CD4-positive, alpha-beta T cell (primary cell): ENCODE measurements at regions not wholly inside any gene's neighbourhood (a gene's known extent, or its start where the extent isn't known, plus 50 kb on each side); places are given as distances from the start of the nearest gene placed in this dataset.

Experiments used
- ATAC-seq: fragments of 200-7000 bp; cut with Tn5 transposase; one replicate; pipeline ENCODE4 v1.10.0; 2022; ENCODE audit warnings: mild to moderate bottlenecking; ENCODE audit not compliant: poor library complexity
- CTCF ChIA-PET: fragments of 350-600 bp; sonication (Branson Sonifier 250); formaldehyde crosslinking; loops from one replicate; lab custom pipeline; 2021; ENCODE audit warnings: antibody characterized with exemption, inconsistent platforms; lab: Charles Lee
- POLR2A ChIA-PET: fragments of 350-600 bp; sonication (Branson Sonifier 250); formaldehyde crosslinking; loops from one replicate; lab custom pipeline; 2021; ENCODE audit warnings: antibody characterized with exemption, inconsistent platforms; lab: Charles Lee
- DNase-seq, 14 experiments: peaks; one replicate each; pipeline ENCODE4 v3.0.0-alpha.2; 2013 to 2020; ENCODE audit warnings: mixed read lengths in 2 of 14
- H3K27ac ChIP-seq, 2 donors: one replicate each; pipeline versions ENCODE4 v1.5.1 to v1.7.0; 2013; ENCODE audit warnings: low read length in 2 of 2, low read depth in 1 of 2, mild to moderate bottlenecking in 1 of 2
- H3K27me3 ChIP-seq, 2 experiments: 1 replicate in 1 of 2; 2 replicates in 1 of 2; pipeline versions ENCODE4 v1.6.1 to v1.7.0; 2013; ENCODE audit warnings: low read length in 2 of 2, control low read depth in 1 of 2, mild to moderate bottlenecking in 1 of 2, moderate library complexity in 1 of 2; ENCODE audit not compliant: insufficient read depth in 2 of 2, control insufficient read depth in 1 of 2
- H3K36me3 ChIP-seq: one replicate; pipeline ENCODE4 v1.6.1; 2013; ENCODE audit warnings: low read length, control low read depth; ENCODE audit not compliant: insufficient read depth
- H3K4me1 ChIP-seq: one replicate; pipeline ENCODE4 v1.6.1; 2013; ENCODE audit warnings: low read length, control low read depth; ENCODE audit not compliant: insufficient read depth
- H3K4me3 ChIP-seq: one replicate; pipeline ENCODE4 v1.5.1; 2013; ENCODE audit warnings: mild to moderate bottlenecking, low read length, moderate library complexity
- H3K9me3 ChIP-seq, 2 experiments: 1 replicate in 1 of 2; 2 replicates in 1 of 2; pipeline versions ENCODE4 v1.6.1 to v1.7.0; 2013; ENCODE audit warnings: low read length in 2 of 2, mild to moderate bottlenecking in 2 of 2, control low read depth in 1 of 2, moderate library complexity in 1 of 2; ENCODE audit not compliant: control insufficient read depth in 1 of 2, insufficient read depth in 1 of 2
- H3K27ac Mint-ChIP-seq: one replicate; pipeline ENCODE4 v1.8.0; 2020; ENCODE audit warnings: mixed read lengths
- H3K27me3 Mint-ChIP-seq: one replicate; pipeline ENCODE4 v1.8.0; 2021; ENCODE audit warnings: mixed read lengths
- H3K36me3 Mint-ChIP-seq: one replicate; pipeline ENCODE4 v1.8.0; 2021; ENCODE audit warnings: low read depth, mixed read lengths
- H3K4me1 Mint-ChIP-seq: one replicate; pipeline ENCODE4 v1.8.0; 2021; ENCODE audit warnings: low read depth, mixed read lengths
- H3K4me3 Mint-ChIP-seq: one replicate; pipeline ENCODE4 v1.8.0; 2020; ENCODE audit warnings: mild to moderate bottlenecking, mixed read lengths
- H3K9me3 Mint-ChIP-seq: one replicate; pipeline ENCODE4 v1.8.0; 2020; ENCODE audit warnings: mixed read lengths
- CTCF ChIP-seq: fragments of 200-600 bp; IDR thresholded peaks from one replicate; pipeline ENCODE4 v1.8.0; 2022; ENCODE audit warnings: antibody characterized with exemption, mild to moderate bottlenecking
- intact Hi-C, 2 experiments: fragments of 100-400 bp; cut with DNase I in 1 of 2; cut with micrococcal nuclease in 1 of 2; formaldehyde crosslinking; loops; one replicate each; pipeline versions ENCODE4 v1.15.1 to v1.9.0; 2023 to 2025; cut with DNase I, micrococcal nuclease

DNA sequence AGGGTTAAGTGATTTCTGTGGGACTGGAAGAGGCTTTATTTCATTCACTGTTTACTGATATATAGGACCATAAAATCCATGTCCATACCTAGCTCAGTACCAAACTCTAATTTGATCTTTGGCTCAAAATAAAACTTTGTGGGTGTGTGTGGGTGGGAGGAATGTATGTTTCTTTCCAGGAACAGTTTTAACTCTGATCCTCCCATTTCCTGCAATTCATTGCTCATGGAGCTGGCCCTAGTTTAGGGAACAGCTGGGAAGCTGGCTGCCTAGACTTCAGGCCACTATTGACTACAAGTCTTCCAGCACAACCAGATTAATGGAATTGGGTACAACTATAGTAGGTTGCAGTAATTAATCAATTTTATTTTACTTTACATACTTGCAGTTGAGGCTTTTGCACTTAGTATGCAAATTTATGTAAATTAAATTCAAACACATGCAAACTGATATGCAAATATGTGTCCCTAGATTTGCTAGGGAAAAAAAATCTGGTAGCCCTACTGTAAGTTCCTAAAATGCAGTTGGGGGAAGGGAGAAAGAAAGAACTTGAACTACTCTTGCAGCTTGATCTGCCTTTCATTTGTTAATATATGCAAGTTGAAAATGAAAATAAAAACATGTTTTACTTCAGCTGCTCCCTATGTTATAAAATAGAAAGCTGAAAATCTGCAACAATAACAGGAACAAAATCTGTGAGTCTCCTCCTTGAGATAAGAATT lies 1070.3 kb upstream of the CELF4 start:
- no peak for ATAC-seq
- Histone ChIP-seq H3K27me3 (no peaks in the 10 kb centered on the region), H3K9me3 (no peaks in the 10 kb centered on the region), H3K4me1 (no peaks in the 10 kb centered on the region), H3K36me3 (no peaks in the 10 kb centered on the region), H3K4me3 (no peak overlapping the region), H3K27ac (no peak overlapping the region)
- Mint-ChIP-seq H3K27ac (no peak overlapping the region), H3K4me3 (no peak overlapping the region), H3K27me3 (no peaks in the 10 kb centered on the region), H3K36me3 (no peaks in the 10 kb centered on the region), H3K9me3 (peaks cover 17% of the 10 kb centered on the region), H3K4me1 (no peaks in the 10 kb centered on the region)
- intact Hi-C loops = no loop called here
- no peak for DNase-seq
- POLR2A ChIA-PET = no interaction called here
- CTCF ChIA-PET = no interaction called here
- no peak for TF ChIP-seq CTCF

GRCh38 chr18:38634117-38634516 lies 1068.5 kb upstream of the CELF4 start:
- Histone ChIP-seq H3K27me3 (no peaks in the 10 kb centered on the region), H3K4me3 (no peak overlapping the region), H3K9me3 (no peaks in the 10 kb centered on the region), H3K36me3 (no peaks in the 10 kb centered on the region), H3K4me1 (no peaks in the 10 kb centered on the region), H3K27ac (no peak overlapping the region)
- no peak for ATAC-seq
- Mint-ChIP-seq H3K4me3 (no peak overlapping the region), H3K27ac (no peak overlapping the region), H3K36me3 (no peaks in the 10 kb centered on the region), H3K27me3 (no peaks in the 10 kb centered on the region), H3K9me3 (peaks cover 14% of the 10 kb centered on the region), H3K4me1 (no peaks in the 10 kb centered on the region)
- no peak for DNase-seq
- CTCF ChIA-PET = no interaction called here
- intact Hi-C loops = no loop called here
- POLR2A ChIA-PET = no interaction called here
- TF ChIP-seq CTCF = no peak

- Histone ChIP-seq H3K4me1 (no peaks in the 10 kb centered on the region), H3K4me3 (no peak overlapping the region), H3K9me3 (no peaks in the 10 kb centered on the region), H3K36me3 (no peaks in the 10 kb centered on the region), H3K27me3 (no peaks in the 10 kb centered on the region), H3K27ac (no peak overlapping the region)
- Mint-ChIP-seq H3K4me3 (no peak overlapping the region), H3K27me3 (no peaks in the 10 kb centered on the region), H3K27ac (no peak overlapping the region), H3K9me3 (peaks cover 6% of the 10 kb centered on the region), H3K4me1 (no peaks in the 10 kb centered on the region), H3K36me3 (no peaks in the 10 kb centered on the region)
- TF ChIP-seq CTCF = no peak
- no peak for DNase-seq
- ChIA-PET CTCF (no interaction called here), POLR2A (no interaction called here)
- ATAC-seq = no peak
- intact Hi-C loops = no loop called here
Measured at GRCh38 chr18:38633333-38633732, 1067.7 kb upstream of the CELF4 start.
